AG04449 (cell line): ENCODE measurements at regions not wholly inside any gene's neighbourhood (a gene's known extent, or its start where the extent isn't known, plus 50 kb on each side); places are given as distances from the start of the nearest gene placed in this dataset.

Source experiments
- CTCF ChIA-PET: fragments of 350-600 bp; formaldehyde crosslinking; extraction: SDS; loops from one replicate; lab custom pipeline; 2021; ENCODE audit warnings: antibody characterized with exemption; lab: Yijun Ruan, JAX
- POLR2A ChIA-PET: fragments of 400-600, 350-600 bp; formaldehyde crosslinking; extraction: SDS; loops from one replicate; lab custom pipeline; 2020; ENCODE audit warnings: antibody characterized with exemption, inconsistent platforms; lab: Yijun Ruan, JAX
- DNase-seq: peaks from one replicate; pipeline ENCODE4 v3.0.0-alpha.2; 2010; ENCODE audit warnings: low read depth, low spot score
- H3K4me3 ChIP-seq: 2 replicates; pipeline ENCODE4 v1.5.1; 2011; ENCODE audit warnings: low read depth, mild to moderate bottlenecking, control low read depth, low read length
- CTCF ChIP-seq: IDR thresholded peaks from one replicate; pipeline ENCODE4 v1.5.1; 2011; ENCODE audit warnings: mild to moderate bottlenecking, moderate library complexity, low read length, control low read depth, inconsistent platforms; ENCODE audit not compliant: insufficient read depth; ENCODE audit errors: missing control alignments

- no peak for TF ChIP-seq CTCF
- no peak for DNase-seq
- H3K4me3 ChIP-seq, result no peak overlapping the region
- ChIA-PET POLR2A (no interaction called here), CTCF (no interaction called here)
Observed at GRCh38 chr13:111882351-111882750, 184.6 kb upstream of the SOX1 start.

- POLR2A ChIA-PET, result no interaction called here
- CTCF ChIA-PET, result no interaction called here
- DNase-seq, result no peak
- no peak for TF ChIP-seq CTCF
- no peak overlapping the region for H3K4me3 ChIP-seq
Observed at GRCh38 chr13:111883571-111884343, 183.2 kb upstream of the SOX1 start.

- no peak for TF ChIP-seq CTCF
- POLR2A ChIA-PET, result no interaction called here
- CTCF ChIA-PET, result no interaction called here
- H3K4me3 ChIP-seq, result no peak overlapping the region
- no peak for DNase-seq
Observed at GRCh38 chr13:111886217-111886945, 180.6 kb upstream of the SOX1 start.

GRCh38 chr13:111893071-111893606 lies 173.8 kb upstream of the SOX1 start:
- no peak overlapping the region for H3K4me3 ChIP-seq
- TF ChIP-seq CTCF, result no peak
- ChIA-PET POLR2A (no interaction called here), CTCF (no interaction called here)
- no peak for DNase-seq

GRCh38 chr13:111893607-111894443 lies 173.1 kb upstream of the SOX1 start:
- no peak overlapping the region for H3K4me3 ChIP-seq
- POLR2A ChIA-PET, result no interaction called here
- TF ChIP-seq CTCF, result no peak
- no peak for DNase-seq
- CTCF ChIA-PET, result no interaction called here
